ENCODE measurements at regions not wholly inside any gene's neighbourhood (a gene's known extent, or its start where the extent isn't known, plus 50 kb on each side); places are given as distances from the start of the nearest gene placed in this dataset.

DNA sequence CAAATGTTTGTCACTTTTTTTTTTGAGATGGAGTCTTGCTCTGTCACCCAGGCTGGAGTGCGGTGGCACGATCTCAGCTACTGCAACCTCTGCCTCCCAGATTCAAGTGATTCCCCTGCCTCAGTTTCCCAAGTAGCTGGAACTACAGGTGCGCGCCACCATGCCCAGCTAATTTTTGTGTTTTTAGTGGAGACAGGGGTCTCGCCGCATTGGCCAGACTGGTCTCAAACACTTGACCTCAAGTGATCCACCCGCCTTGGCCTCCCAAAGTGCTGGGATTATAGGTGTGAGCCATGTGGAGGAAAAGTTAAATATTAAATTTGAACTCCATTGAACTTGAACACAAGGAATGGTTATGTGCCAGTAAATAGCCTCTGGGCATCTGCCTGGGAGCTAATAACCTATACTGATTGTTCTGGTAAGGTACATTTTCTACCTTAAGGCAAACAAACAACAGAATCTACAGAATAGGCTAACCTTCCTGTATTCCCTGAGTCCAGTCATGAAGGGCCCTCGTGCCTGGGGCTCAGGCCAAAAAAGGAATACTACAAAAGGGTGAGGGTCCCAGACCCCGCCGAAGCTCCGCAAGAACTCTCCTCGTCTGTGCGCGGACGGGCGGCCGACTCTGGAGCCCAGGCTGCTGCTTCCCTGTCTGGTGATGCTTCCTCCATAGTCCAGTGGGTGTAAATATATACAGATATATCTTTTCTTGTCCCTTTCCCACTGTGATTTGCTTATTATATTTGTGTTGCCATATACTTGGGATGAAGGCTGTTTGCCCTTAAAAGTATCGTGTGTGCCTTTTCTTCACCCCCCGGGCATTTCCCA, 74.0 kb upstream of the EIF5 start (continued):
- TF ChIP-seq EGR1 (IDR thresholded peaks at IDR 0.05; ENCODE audit: borderline replicate concordance, low read depth, low read length) = no peak
- TF ChIP-seq SP2 (IDR thresholded peaks at IDR 0.05; ENCODE audit: low read length) = no peak
- no peak for TF ChIP-seq SP4 (IDR thresholded peaks at IDR 0.05; ENCODE audit: low read length)
- TF ChIP-seq CEBPB (IDR thresholded peaks at IDR 0.05; ENCODE audit: low read depth, low read length) = no peak
- no peak for TF ChIP-seq PHF8 (conservative IDR thresholded peaks at IDR 0.05; ENCODE audit: low read depth, low read length)
